ENCODE measurements at regions not wholly inside any gene's neighbourhood (a gene's known extent, or its start where the extent isn't known, plus 50 kb on each side); places are given as distances from the start of the nearest gene placed in this dataset.

GRCh38 chr2:19021100-19021476 lies 337.3 kb downstream of the OSR1 start:
- no peak overlapping the region for H3K4me3 ChIP-seq (ENCODE audit: low read depth, low read length)
- no peak for TF ChIP-seq CTCF (IDR thresholded peaks at IDR 0.05; ENCODE audit: insufficient read depth, low read depth, low read length)
- peak; percentile 69 for DNase-seq (ENCODE audit: low read depth)

GRCh38 chr2:19020144-19021099 lies 338.0 kb downstream of the OSR1 start:
- no peak for TF ChIP-seq CTCF (IDR thresholded peaks at IDR 0.05; ENCODE audit: insufficient read depth, low read depth, low read length)
- DNase-seq (ENCODE audit: low read depth): no peak
- H3K4me3 ChIP-seq (ENCODE audit: low read depth, low read length): no peak overlapping the region

GRCh38 chr2:19009510-19009909 lies 348.9 kb downstream of the OSR1 start:
- TF ChIP-seq CTCF (IDR thresholded peaks at IDR 0.05; ENCODE audit: insufficient read depth, low read depth, low read length): no peak
- DNase-seq (ENCODE audit: low read depth): peak; percentile 98
- H3K4me3 ChIP-seq (ENCODE audit: low read depth, low read length): no peak overlapping the region

- no peak for TF ChIP-seq CTCF (IDR thresholded peaks at IDR 0.05; ENCODE audit: insufficient read depth, low read depth, low read length)
- peak; percentile 38 for DNase-seq (ENCODE audit: low read depth)
- no peak overlapping the region for H3K4me3 ChIP-seq (ENCODE audit: low read depth, low read length)
Measured at GRCh38 chr2:19003554-19003953, 354.9 kb downstream of the OSR1 start.

- no peak overlapping the region for H3K4me3 ChIP-seq (ENCODE audit: low read depth, low read length)
- no peak for TF ChIP-seq CTCF (IDR thresholded peaks at IDR 0.05; ENCODE audit: insufficient read depth, low read depth, low read length)
- DNase-seq (ENCODE audit: low read depth): no peak
Measured at GRCh38 chr2:19000776-19001175, 357.6 kb downstream of the OSR1 start.

- TF ChIP-seq CTCF (IDR thresholded peaks at IDR 0.05; ENCODE audit: insufficient read depth, low read depth, low read length): no peak
- no peak for DNase-seq (ENCODE audit: low read depth)
- no peak overlapping the region for H3K4me3 ChIP-seq (ENCODE audit: low read depth, low read length)
Measured at GRCh38 chr2:18999198-18999597, 359.2 kb downstream of the OSR1 start.

Data from fibroblast of villous mesenchyme (primary cell).